IMR-90 (cell line): ENCODE measurements at regions not wholly inside any gene's neighbourhood (a gene's known extent, or its start where the extent isn't known, plus 50 kb on each side); places are given as distances from the start of the nearest gene placed in this dataset.

Experiments
- ATAC-seq: fragments of 200-7000 bp; cut with Tn5 transposase; 2 replicates; pipeline ENCODE4 v1.9.1; 2020; ENCODE audit warnings: low read depth, mild to moderate bottlenecking, moderate library complexity
- BruUV-seq: library from RNA; stranded (reverse); fragments of 400-500 nt; replicated peaks from 2 replicates; lab custom pipeline; 2021; lab: Mats Ljungman, UMichigan
- CTCF ChIA-PET: fragments of 300-600 bp; formaldehyde crosslinking; extraction: SDS; loops from one replicate; lab custom pipeline; 2021; ENCODE audit warnings: antibody characterized with exemption; lab: Yijun Ruan, JAX
- POLR2A ChIA-PET: fragments of 300-600 bp; sonication (Branson Sonifier 250); formaldehyde crosslinking; loops from one replicate; lab custom pipeline; 2022; ENCODE audit warnings: antibody characterized with exemption; ENCODE audit not compliant: unreplicated experiment; lab: Charles Lee
- DNase-seq: peaks from one replicate; pipeline ENCODE4 v3.0.0; 2013
- H2AFZ ChIP-seq: replicated peaks from 2 replicates; pipeline ENCODE3; 2013; ENCODE audit warnings: low read length, mild to moderate bottlenecking; ENCODE audit not compliant: poor library complexity
- H2AK5ac ChIP-seq: 2 replicates; pipeline ENCODE4 v1.6.1; 2013; ENCODE audit warnings: low read depth, low read length, inconsistent platforms
- H2AK9ac ChIP-seq: replicated peaks from 2 replicates; pipeline ENCODE3; 2013; ENCODE audit warnings: mild to moderate bottlenecking, low read depth, low read length, moderate library complexity; ENCODE audit not compliant: poor library complexity
- H2BK120ac ChIP-seq: 2 replicates; pipeline ENCODE4 v1.6.1; 2013; ENCODE audit warnings: low read depth, low read length, inconsistent platforms
- H2BK15ac ChIP-seq: 3 replicates; pipeline ENCODE4 v1.6.1; 2013; ENCODE audit warnings: low read depth, low read length, inconsistent platforms
- H2BK20ac ChIP-seq: 2 replicates; pipeline ENCODE4 v1.6.1; 2013; ENCODE audit warnings: low read depth, mild to moderate bottlenecking, inconsistent platforms, low read length, moderate library complexity
- H2BK5ac ChIP-seq: 2 replicates; pipeline ENCODE4 v1.6.1; 2013; ENCODE audit warnings: mild to moderate bottlenecking, low read depth, low read length, inconsistent platforms; ENCODE audit not compliant: poor library complexity, severe bottlenecking
- H3K14ac ChIP-seq: replicated peaks from 2 replicates; pipeline ENCODE4 v1.6.1; 2013; ENCODE audit warnings: low read depth, low read length, inconsistent platforms
- H3K18ac ChIP-seq: 2 replicates; pipeline ENCODE4 v1.6.1; 2013; ENCODE audit warnings: low read depth, low read length, control low read depth
- H3K23ac ChIP-seq: 2 replicates; pipeline ENCODE4 v1.6.1; 2013; ENCODE audit warnings: low read depth, low read length, inconsistent platforms
- H3K27ac ChIP-seq: 2 replicates; pipeline ENCODE4 v1.5.1; 2013; ENCODE audit warnings: mild to moderate bottlenecking, control low read depth, low read length; ENCODE audit not compliant: insufficient read depth
- H3K27me3 ChIP-seq: 2 replicates; pipeline ENCODE4 v1.6.1; 2013; ENCODE audit warnings: low read length; ENCODE audit not compliant: control insufficient read depth, insufficient read depth
- H3K36me3 ChIP-seq: 2 replicates; pipeline ENCODE4 v1.6.1; 2013; ENCODE audit warnings: low read length, mixed read lengths; ENCODE audit not compliant: control insufficient read depth, insufficient read depth
- H3K4ac ChIP-seq: 2 replicates; pipeline ENCODE4 v1.6.1; 2013; ENCODE audit warnings: low read depth, low read length, inconsistent platforms
- H3K4me1 ChIP-seq: 2 replicates; pipeline ENCODE4 v1.6.1; 2013; ENCODE audit warnings: low read length, mixed read lengths; ENCODE audit not compliant: control insufficient read depth, insufficient read depth
- H3K4me2 ChIP-seq: 2 replicates; pipeline ENCODE4 v1.6.1; 2013; ENCODE audit warnings: low read depth, mild to moderate bottlenecking, control low read depth, low read length, moderate library complexity
- H3K4me3 ChIP-seq: 2 replicates; pipeline ENCODE4 v1.5.1; 2013; ENCODE audit warnings: low read depth, mild to moderate bottlenecking, control low read depth, low read length, moderate library complexity; ENCODE audit not compliant: insufficient read depth
- H3K56ac ChIP-seq: 2 replicates; pipeline ENCODE4 v1.6.1; 2013; ENCODE audit warnings: low read length, inconsistent platforms; ENCODE audit not compliant: insufficient read depth; ENCODE audit errors: extremely low read depth
- H3K79me1 ChIP-seq, 2 experiments: 2 replicates each; pipeline ENCODE4 v1.6.1; 2013; ENCODE audit warnings: low read length in 2 of 2, inconsistent platforms in 1 of 2, low read depth in 1 of 2
- H3K9ac ChIP-seq: 2 replicates; pipeline ENCODE4 v1.6.1; 2013; ENCODE audit warnings: low read depth, low read length, control low read depth
- H3K9me1 ChIP-seq: 2 replicates; pipeline ENCODE4 v1.6.1; 2013; ENCODE audit warnings: low read length, inconsistent platforms; ENCODE audit not compliant: insufficient read depth
- H3K9me3 ChIP-seq: 2 replicates; pipeline ENCODE4 v1.6.1; 2013; ENCODE audit warnings: low read length; ENCODE audit not compliant: control insufficient read depth, insufficient read depth
- H4K20me1 ChIP-seq: 2 replicates; pipeline ENCODE4 v1.6.1; 2013; ENCODE audit warnings: low read length, inconsistent platforms; ENCODE audit not compliant: insufficient read depth
- H4K5ac ChIP-seq: 2 replicates; pipeline ENCODE4 v1.6.1; 2013; ENCODE audit warnings: mild to moderate bottlenecking, low read depth, low read length, control low read depth
- H4K8ac ChIP-seq, 2 experiments: 2 replicates each; pipeline ENCODE4 v1.6.1; 2013; ENCODE audit warnings: low read depth in 2 of 2, low read length in 2 of 2, control low read depth in 1 of 2, inconsistent platforms in 1 of 2
- H4K91ac ChIP-seq: 2 replicates; pipeline ENCODE4 v1.6.1; 2013; ENCODE audit warnings: low read depth, low read length, inconsistent platforms; ENCODE audit not compliant: insufficient read depth
- CHD1 ChIP-seq: IDR thresholded peaks from 2 replicates; pipeline ENCODE4 v1.6.1; 2012; ENCODE audit warnings: low read depth, low read length, improper control_type of control experiment
- CTCF ChIP-seq: conservative IDR thresholded peaks from 2 replicates; pipeline ENCODE4 v1.5.1; 2012; ENCODE audit warnings: mild to moderate bottlenecking, low read depth, low read length, improper control_type of control experiment
- ELK1 ChIP-seq: fragments of 150-350 bp; IDR thresholded peaks from 2 replicates; pipeline ENCODE4 v1.6.1; 2016; ENCODE audit warnings: low read depth, mild to moderate bottlenecking, low read length, moderate library complexity, borderline replicate concordance
- FOS ChIP-seq: fragments of 150-350 bp; IDR thresholded peaks from 2 replicates; pipeline ENCODE4 v1.6.1; 2016; ENCODE audit warnings: low read depth, low read length
- MAFK ChIP-seq: IDR thresholded peaks from 2 replicates; pipeline ENCODE4 v1.6.1; 2012; ENCODE audit warnings: low read depth, low read length, improper control_type of control experiment
- MAZ ChIP-seq: IDR thresholded peaks from 2 replicates; pipeline ENCODE4 v1.6.1; 2012; ENCODE audit warnings: low read depth, mild to moderate bottlenecking, low read length, improper control_type of control experiment, moderate library complexity, borderline replicate concordance
- MXI1 ChIP-seq: IDR thresholded peaks from 2 replicates; pipeline ENCODE4 v1.6.1; 2012; ENCODE audit warnings: low read depth, mild to moderate bottlenecking, low read length, moderate library complexity, borderline replicate concordance
- NFE2L2 ChIP-seq: fragments of 150-350 bp; IDR thresholded peaks from 2 replicates; pipeline ENCODE4 v1.6.1; 2016; ENCODE audit warnings: low read depth, mild to moderate bottlenecking, low read length
- POLR2A ChIP-seq: IDR thresholded peaks from 2 replicates; pipeline ENCODE4 v1.6.1; 2012; ENCODE audit warnings: mild to moderate bottlenecking, low read depth, low read length
- RAD21 ChIP-seq: IDR thresholded peaks from 2 replicates; pipeline ENCODE4 v1.6.1; 2012; ENCODE audit warnings: low read length, improper control_type of control experiment
- RCOR1 ChIP-seq: IDR thresholded peaks from 2 replicates; pipeline ENCODE4 v1.6.1; 2012; ENCODE audit warnings: mild to moderate bottlenecking, low read length, improper control_type of control experiment; ENCODE audit not compliant: insufficient replicate concordance
- RFX5 ChIP-seq: IDR thresholded peaks from 2 replicates; pipeline ENCODE4 v1.8.0; 2012; ENCODE audit warnings: low read depth, mild to moderate bottlenecking, low read length, moderate library complexity
- SMC3 ChIP-seq: fragments of 150-350 bp; IDR thresholded peaks from 2 replicates; pipeline ENCODE4 v1.6.1; 2016; ENCODE audit warnings: low read depth, mild to moderate bottlenecking, antibody characterized with exemption, low read length, moderate library complexity
- USF2 ChIP-seq: fragments of 150-350 bp; IDR thresholded peaks from 2 replicates; pipeline ENCODE4 v1.6.1; 2017; ENCODE audit warnings: mild to moderate bottlenecking, antibody characterized with exemption, low read length, low read depth
- WGBS, 2 experiments: methylation state at CpG; one replicate each; pipeline versions ENCODE4 v1.1.5 to v1.1.7; 2013; ENCODE audit warnings: missing lambda C conversion rate in 2 of 2; ENCODE audit not compliant: insufficient read length in 1 of 2; ENCODE audit errors: extremely low coverage in 2 of 2; 5-methylcytosine and 5-hydroxymethylcytosine counted together
- dilution Hi-C: fragments of 300-500 bp; cut with HindIII; formaldehyde crosslinking; loops from one replicate; pipeline ENCODE4 v1.14.3; 2018; ENCODE audit warnings: low sequenced_read_pairs; ENCODE audit not compliant: unreplicated experiment
- in situ Hi-C: fragments of 300-500 bp; cut with MboI; formaldehyde crosslinking; loops from 3 replicates; pipeline ENCODE4 v1.14.3; 2019; ENCODE audit warnings: low sequenced_read_pairs, inconsistent platforms, mixed read lengths
- intact Hi-C: fragments of 100-400 bp; cut with micrococcal nuclease; formaldehyde crosslinking; loops from 2 replicates; pipeline ENCODE4 v1.10.0; 2022

GRCh38 chr16:26344240-26344776, 652.5 kb downstream of the HS3ST4 start:
- Histone ChIP-seq H3K9me3 (peaks cover 22% of the 10 kb centered on the region), H3K56ac (no peak overlapping the region), H2AK5ac (no peak overlapping the region), H2BK120ac (no peak overlapping the region), H4K5ac (no peak overlapping the region), H3K4me1 (no peaks in the 10 kb centered on the region), H3K4me2 (no peak overlapping the region), H4K8ac (no peak overlapping the region), H2BK15ac (no peak overlapping the region), H2AFZ (no peak overlapping the region), H3K9me1 (no peaks in the 10 kb centered on the region), H3K18ac (no peak overlapping the region), H2AK9ac (no peak overlapping the region), H2BK20ac (no peak overlapping the region), H2BK5ac (no peak overlapping the region), H3K14ac (no peak overlapping the region), H3K4ac (no peak overlapping the region), H3K36me3 (no peaks in the 10 kb centered on the region), H4K20me1 (no peaks in the 10 kb centered on the region), H3K79me1 (no peaks in the 10 kb centered on the region), H4K91ac (no peak overlapping the region), H3K27ac (no peak overlapping the region), H3K4me3 (no peak overlapping the region), H3K9ac (no peak overlapping the region), H3K23ac (no peak overlapping the region), H3K27me3 (no peaks in the 10 kb centered on the region)
- in situ Hi-C loops = no loop called here
- ATAC-seq = no peak
- intact Hi-C loops = no loop called here
- BruUV-seq = no TSS peak
- TF ChIP-seq RAD21 (no peak), RCOR1 (no peak), RFX5 (no peak), NFE2L2 (no peak), POLR2A (no peak), ELK1 (no peak), USF2 (no peak), MXI1 (no peak), SMC3 (no peak), MAFK (no peak), CHD1 (no peak), FOS (no peak), CTCF (no peak), MAZ (no peak)
- WGBS, 2 experiments = no CpG with 5 or more reads among the region's 4 CpGs
- ChIA-PET POLR2A (no interaction called here), CTCF (no interaction called here)
- dilution Hi-C loops = no loop called here
- DNase-seq = no peak
